ENCODE measurements at regions not wholly inside any gene's neighbourhood (a gene's known extent, or its start where the extent isn't known, plus 50 kb on each side); places are given as distances from the start of the nearest gene placed in this dataset.

DNA sequence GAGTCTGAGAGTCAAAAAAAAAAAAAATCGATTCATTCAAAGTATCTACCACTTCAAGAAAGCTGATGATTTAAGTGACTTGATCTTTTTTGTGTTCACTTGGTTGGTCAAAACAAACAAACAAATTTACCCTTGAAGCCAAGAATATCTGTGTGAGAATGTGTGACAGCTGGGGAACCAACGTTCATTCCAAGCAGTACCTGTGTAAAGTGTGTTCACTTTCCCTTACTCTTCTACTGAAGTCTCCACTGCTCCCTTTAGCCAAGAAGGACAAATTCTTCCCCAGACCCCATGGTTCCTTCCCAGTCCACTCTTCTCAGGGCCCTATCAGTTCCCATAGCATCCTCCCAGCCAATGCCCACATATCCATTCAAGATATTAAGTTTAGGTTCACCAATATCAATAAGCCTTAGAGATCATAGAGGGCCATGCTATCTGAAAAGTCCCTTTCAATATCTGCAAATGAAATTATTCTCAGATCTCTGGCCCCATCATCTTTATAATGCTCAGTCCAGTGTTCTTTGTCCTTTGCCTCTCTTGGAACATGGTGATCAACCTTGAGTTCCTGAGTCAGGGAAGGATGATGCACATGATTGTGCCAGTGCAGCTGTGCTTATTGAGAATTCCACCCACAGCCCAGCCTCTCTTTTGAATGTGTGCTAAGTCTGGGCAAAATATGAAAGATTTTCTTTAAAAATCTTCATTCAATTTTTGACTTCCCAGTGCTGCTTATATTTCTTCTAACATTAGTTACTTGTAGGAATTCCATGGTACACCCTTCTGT, 82.8 kb upstream of the DTNA start:
- WGBS, 3 donors: 65 to 76% (median 65%) methylated on average over 2 of the region's 2 CpGs
- Histone ChIP-seq H3K4me3 (no peak overlapping the region), H3K4me1 (peaks cover 32% of the 10 kb centered on the region), H3K27ac (peak overlapping the region; percentile 43), H3K27me3 (ENCODE audit: insufficient read depth in 3 of 3, low read length in 2 of 3) (no peaks in the 10 kb centered on the region), H3K36me3 (ENCODE audit: insufficient read depth in 1 of 2, low read depth in 1 of 2) (no peaks in the 10 kb centered on the region), H3K9me3 (no peaks in the 10 kb centered on the region)
- ATAC-seq (peak; percentile 51 to 78 (median 76)), DNase-seq (no peak)
- intact Hi-C loops (cut with DNase I): no loop called here
- TF ChIP-seq, protein P1, sequence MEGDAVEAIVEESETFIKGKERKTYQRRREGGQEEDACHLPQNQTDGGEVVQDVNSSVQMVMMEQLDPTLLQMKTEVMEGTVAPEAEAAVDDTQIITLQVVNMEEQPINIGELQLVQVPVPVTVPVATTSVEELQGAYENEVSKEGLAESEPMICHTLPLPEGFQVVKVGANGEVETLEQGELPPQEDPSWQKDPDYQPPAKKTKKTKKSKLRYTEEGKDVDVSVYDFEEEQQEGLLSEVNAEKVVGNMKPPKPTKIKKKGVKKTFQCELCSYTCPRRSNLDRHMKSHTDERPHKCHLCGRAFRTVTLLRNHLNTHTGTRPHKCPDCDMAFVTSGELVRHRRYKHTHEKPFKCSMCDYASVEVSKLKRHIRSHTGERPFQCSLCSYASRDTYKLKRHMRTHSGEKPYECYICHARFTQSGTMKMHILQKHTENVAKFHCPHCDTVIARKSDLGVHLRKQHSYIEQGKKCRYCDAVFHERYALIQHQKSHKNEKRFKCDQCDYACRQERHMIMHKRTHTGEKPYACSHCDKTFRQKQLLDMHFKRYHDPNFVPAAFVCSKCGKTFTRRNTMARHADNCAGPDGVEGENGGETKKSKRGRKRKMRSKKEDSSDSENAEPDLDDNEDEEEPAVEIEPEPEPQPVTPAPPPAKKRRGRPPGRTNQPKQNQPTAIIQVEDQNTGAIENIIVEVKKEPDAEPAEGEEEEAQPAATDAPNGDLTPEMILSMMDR (IDR thresholded peaks at IDR 0.05): no peak

DNA sequence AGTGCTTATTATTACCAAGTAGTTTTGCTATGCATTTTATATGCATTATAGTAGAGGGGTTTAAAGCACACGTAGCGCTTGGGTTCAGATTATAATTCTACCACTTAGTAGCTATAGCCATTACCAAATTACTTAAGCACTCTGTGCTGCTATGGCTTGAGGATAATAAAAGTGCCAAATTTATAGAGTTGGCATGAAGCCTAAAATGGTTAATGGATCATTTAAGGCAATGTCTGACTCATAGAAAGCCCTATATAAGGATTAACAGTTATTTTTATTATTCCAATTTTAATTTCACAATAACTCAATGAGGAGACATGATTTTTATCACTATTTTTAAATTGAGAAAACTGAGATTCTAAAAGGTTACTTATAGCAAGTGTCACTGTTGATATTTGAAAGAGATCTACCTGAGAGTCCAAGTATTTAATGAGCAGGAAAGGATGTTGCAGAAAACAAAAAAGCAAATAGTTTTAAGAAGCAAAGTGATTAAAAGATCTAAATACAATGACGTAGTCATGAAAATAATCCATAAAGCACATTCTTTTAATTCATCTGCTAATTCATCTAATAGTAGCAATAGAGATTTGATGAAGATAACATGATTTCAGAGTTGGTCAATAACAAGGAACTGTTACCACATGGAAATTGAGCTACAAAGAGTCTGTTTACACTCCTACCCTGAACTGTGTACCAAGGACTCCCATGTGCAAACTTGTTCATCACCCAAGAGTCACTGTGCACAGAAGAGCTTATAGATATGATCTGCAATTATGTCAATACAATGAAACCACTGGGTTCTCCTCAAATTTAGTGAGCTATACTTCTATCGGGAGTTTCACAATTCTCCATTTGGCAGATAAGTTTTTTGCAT, 78.8 kb upstream of the DTNA start:
- Histone ChIP-seq H3K27me3 (ENCODE audit: insufficient read depth in 3 of 3, low read length in 2 of 3) (no peaks in the 10 kb centered on the region), H3K36me3 (ENCODE audit: insufficient read depth in 1 of 2, low read depth in 1 of 2) (no peaks in the 10 kb centered on the region), H3K9me3 (no peaks in the 10 kb centered on the region), H3K4me3 (no peak overlapping the region), H3K4me1 (peaks cover 20% of the 10 kb centered on the region), H3K27ac (no peak overlapping the region)
- DNase-seq (no peak), ATAC-seq (peak in 2 of 4 donors; percentile 49 to 56)
- 91 to 95% (median 92%) methylated on average over 4 of the region's 4 CpGs for WGBS, 3 donors
- TF ChIP-seq, protein P1 (IDR thresholded peaks at IDR 0.05): no peak
- intact Hi-C loops (cut with DNase I): no loop called here

DNA sequence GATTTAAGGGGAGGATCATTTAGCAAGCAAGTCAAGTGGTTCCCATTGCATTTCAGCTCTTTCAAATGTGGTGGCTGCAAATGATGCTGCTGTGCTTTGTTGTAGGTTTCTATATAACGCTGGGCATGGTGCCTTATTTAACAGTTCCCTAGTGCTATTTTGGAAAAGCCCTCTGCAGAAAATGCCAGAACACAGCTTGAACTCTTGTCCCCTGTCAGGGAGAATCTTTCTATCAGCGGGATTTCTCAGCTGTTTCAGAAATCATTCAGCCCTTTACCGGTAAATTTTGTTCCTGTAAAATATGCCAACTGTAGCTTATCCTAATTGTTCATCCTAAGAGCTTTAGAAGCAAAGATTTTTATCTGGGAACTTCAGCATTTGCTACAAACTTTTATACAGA, 77.8 kb upstream of the DTNA start:
- no peaks in the 10 kb centered on the region for H3K27me3 ChIP-seq (ENCODE audit: insufficient read depth in 3 of 3, low read length in 2 of 3)
- no peak overlapping the region for H3K4me3 ChIP-seq
- no peak for ATAC-seq
- H3K4me1 ChIP-seq: peaks cover 13% of the 10 kb centered on the region
- 25 to 30% (median 26%) methylated on average over 3 of the region's 3 CpGs for WGBS, 3 donors
- H3K36me3 ChIP-seq (ENCODE audit: insufficient read depth in 1 of 2, low read depth in 1 of 2): no peaks in the 10 kb centered on the region
- no peak for DNase-seq
- H3K9me3 ChIP-seq: no peaks in the 10 kb centered on the region
- TF ChIP-seq, protein P1 (IDR thresholded peaks at IDR 0.05): no peak
- intact Hi-C loops (cut with DNase I): no loop called here
- H3K27ac ChIP-seq: no peak overlapping the region

DNA sequence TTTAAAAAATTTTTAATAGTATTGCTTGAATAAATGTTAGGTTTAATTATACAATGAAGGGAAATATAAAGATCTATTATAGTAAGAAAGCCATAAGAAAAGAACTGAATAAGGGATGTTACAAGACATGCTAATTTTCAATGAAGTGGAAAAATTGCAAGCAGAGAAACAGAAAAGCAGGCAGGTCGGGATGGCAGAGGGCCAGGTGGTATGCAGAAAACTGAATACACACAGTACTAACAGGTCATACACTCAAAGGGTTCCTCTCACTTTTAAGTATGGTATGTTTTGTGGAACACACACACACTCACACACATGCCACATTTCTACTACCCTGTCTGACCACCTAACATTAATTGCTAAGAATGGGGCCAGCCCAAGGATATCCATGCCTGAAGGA, 76.7 kb upstream of the DTNA start:
- intact Hi-C loops (cut with DNase I): no loop called here
- Histone ChIP-seq H3K27me3 (ENCODE audit: insufficient read depth in 3 of 3, low read length in 2 of 3) (no peaks in the 10 kb centered on the region), H3K4me3 (no peak overlapping the region), H3K4me1 (peaks cover 19% of the 10 kb centered on the region), H3K27ac (no peak overlapping the region), H3K9me3 (no peaks in the 10 kb centered on the region), H3K36me3 (ENCODE audit: insufficient read depth in 1 of 2, low read depth in 1 of 2) (no peaks in the 10 kb centered on the region)
- TF ChIP-seq, protein P1 (IDR thresholded peaks at IDR 0.05): no peak
- WGBS, 3 donors: 36 to 75% (median 66%) methylated on average over 1 of the region's 1 CpG
- DNase-seq: no peak
- ATAC-seq: peak in 1 of 4 donors; percentile 12

Data from psoas muscle (tissue), 7 donors.